ENCODE measurements at regions not wholly inside any gene's neighbourhood (a gene's known extent, or its start where the extent isn't known, plus 50 kb on each side); places are given as distances from the start of the nearest gene placed in this dataset.

DNA sequence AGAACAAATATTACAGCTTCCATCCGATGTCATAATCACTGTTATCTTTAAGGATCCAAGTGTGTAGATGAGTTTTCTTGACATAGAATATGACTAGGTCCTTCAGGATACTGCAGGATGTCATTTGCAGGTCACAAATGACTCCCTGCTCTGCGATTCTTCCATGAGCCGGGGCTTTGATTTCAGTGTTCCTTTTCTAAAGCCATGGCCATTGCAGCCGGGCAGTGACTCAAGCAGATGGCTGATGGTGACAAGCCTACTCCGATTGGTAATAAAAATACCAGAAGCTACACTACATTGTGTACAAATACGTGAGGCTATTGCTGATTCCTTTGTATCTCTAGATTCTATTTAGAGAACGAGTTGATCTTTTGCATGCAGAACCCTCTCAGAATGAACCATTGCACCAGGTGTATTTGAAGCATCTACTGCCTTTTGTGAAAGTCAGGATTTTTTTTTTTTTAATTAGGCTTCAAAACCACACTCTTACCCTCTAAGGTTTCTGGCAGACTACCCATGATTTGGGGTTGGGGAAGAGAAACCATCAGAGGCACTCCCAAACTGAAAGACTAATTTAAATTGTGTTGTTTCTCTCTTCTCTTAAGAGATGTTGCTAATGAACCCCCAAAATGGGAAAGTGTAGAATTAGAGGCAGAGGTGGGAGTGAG, 271.0 kb upstream of the ADRA1B start:
- TF ChIP-seq HCFC1 (IDR thresholded peaks at IDR 0.05; ENCODE audit: low read length) (no peak), BHLHE40 (IDR thresholded peaks at IDR 0.05; ENCODE audit: borderline replicate concordance in 1 of 2, low read depth in 2 of 2, low read length in 1 of 2) (no peak), GABPA (IDR thresholded peaks at IDR 0.05; ENCODE audit: low read depth) (no peak), FOS (IDR thresholded peaks at IDR 0.05; ENCODE audit: borderline replicate concordance, extremely low read depth, insufficient read length) (no peak), KAT2A (conservative IDR thresholded peaks at IDR 0.05; ENCODE audit: control insufficient read depth, low read depth, low read length) (no peak)
- TF ChIP-seq, protein P1, sequence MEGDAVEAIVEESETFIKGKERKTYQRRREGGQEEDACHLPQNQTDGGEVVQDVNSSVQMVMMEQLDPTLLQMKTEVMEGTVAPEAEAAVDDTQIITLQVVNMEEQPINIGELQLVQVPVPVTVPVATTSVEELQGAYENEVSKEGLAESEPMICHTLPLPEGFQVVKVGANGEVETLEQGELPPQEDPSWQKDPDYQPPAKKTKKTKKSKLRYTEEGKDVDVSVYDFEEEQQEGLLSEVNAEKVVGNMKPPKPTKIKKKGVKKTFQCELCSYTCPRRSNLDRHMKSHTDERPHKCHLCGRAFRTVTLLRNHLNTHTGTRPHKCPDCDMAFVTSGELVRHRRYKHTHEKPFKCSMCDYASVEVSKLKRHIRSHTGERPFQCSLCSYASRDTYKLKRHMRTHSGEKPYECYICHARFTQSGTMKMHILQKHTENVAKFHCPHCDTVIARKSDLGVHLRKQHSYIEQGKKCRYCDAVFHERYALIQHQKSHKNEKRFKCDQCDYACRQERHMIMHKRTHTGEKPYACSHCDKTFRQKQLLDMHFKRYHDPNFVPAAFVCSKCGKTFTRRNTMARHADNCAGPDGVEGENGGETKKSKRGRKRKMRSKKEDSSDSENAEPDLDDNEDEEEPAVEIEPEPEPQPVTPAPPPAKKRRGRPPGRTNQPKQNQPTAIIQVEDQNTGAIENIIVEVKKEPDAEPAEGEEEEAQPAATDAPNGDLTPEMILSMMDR (IDR thresholded peaks at IDR 0.05 in 2 of 3, conservative IDR thresholded peaks at IDR 0.05 in 1 of 3; ENCODE audit: control insufficient read depth in 2 of 3, extremely low read depth in 1 of 3, insufficient read depth in 1 of 3, low read depth in 3 of 3, low read length in 3 of 3), result no peak

Data from GM12878 (cell line).